ENCODE measurements at regions not wholly inside any gene's neighbourhood (a gene's known extent, or its start where the extent isn't known, plus 50 kb on each side); places are given as distances from the start of the nearest gene placed in this dataset.

DNA sequence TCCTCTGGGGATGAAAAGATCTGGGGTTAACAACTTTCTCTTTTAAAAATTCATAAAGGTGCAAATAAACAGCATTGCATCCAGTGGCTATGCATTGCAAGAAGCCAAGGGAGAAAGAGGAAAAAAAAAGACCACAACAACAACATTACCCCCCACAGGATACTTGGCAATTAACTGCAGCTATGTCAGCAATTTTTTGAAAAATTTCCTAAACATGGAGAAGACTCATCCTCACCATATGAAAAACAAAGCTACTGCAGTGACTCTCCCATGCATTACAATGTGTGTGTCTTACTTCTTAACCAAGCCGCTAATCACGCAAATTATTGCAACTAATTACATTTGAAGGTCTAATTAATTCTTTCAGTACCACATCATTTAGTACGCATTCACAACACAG is 309.8 kb upstream of the ZNF507 start:
- Histone ChIP-seq H3K4me3 (no peak overlapping the region), H3K36me3 (no peaks in the 10 kb centered on the region), H3K4me1 (replicated peaks) (no peaks in the 10 kb centered on the region), H3K9me3 (replicated peaks) (no peaks in the 10 kb centered on the region), H3K27me3 (replicated peaks) (no peaks in the 10 kb centered on the region), H3K27ac (no peak overlapping the region)
- DNase-seq (ENCODE audit: low read depth in 1 of 2, low spot score in 2 of 2) = no peak

DNA sequence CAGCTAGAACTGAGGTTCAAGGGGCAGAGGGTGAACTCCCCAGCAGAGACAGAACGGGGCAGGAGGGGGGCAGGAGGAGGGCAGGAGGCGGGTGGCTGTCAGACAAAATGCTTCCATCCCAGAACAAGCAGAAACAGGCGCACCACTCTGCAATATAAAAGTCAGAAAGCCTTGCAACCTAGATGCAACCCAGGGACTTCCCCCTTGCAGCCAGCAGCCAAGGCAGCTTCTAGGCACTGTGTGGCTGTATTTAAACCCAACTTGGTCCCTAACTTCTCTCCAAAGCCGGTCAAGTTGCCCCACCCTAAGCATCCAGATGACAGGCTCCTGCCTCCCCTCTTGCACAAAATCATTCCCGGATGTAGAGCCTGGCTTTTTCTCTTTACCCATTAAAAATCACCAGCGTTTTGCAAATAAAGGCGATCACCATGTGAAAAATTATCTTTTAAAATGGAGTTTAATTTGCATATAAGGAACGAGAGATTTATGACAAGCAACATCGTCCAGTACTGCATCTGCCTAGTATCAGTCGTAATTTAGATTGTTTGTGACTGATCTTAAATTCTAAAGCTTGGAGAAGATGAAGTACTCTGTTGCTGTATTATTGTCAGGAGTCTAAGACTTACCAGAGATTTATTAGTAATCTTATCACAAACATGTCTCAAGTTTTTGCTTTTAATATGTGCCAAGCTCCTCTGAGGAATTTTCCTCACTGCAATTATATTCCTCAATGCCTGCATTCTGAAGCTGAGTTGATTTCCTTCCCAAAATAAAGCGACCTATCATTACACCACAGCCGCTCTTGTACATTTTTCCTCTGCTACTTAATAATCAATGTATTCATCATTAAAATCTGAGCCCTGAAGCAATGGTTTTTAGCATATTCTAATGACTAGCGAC is 307.1 kb upstream of the ZNF507 start:
- no peaks in the 10 kb centered on the region for H3K4me1 ChIP-seq (replicated peaks)
- H3K4me3 ChIP-seq = no peak overlapping the region
- H3K9me3 ChIP-seq (replicated peaks) = no peaks in the 10 kb centered on the region
- no peak overlapping the region for H3K27ac ChIP-seq
- no peaks in the 10 kb centered on the region for H3K27me3 ChIP-seq (replicated peaks)
- DNase-seq (ENCODE audit: low read depth in 1 of 2, low spot score in 2 of 2) = no peak
- no peaks in the 10 kb centered on the region for H3K36me3 ChIP-seq

DNA sequence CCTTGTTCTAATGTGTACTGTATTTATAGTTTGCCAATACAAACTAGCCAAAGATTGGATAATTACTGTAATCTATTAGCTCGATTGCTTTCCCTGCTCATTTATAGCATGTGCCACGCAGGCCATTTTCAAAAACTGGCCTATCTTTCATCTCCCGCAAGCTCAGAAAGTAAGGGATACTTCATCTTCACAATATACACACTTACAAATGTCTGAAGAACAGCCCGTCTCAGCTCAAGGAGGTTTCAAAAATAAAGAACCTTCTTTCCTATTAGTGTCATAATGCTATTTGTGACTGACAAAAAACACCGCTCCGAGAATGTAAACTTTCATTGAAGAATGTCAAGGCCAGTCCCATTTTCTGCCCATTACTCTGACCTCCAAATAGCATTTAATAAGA is 306.4 kb upstream of the ZNF507 start:
- H3K27me3 ChIP-seq (replicated peaks) = no peaks in the 10 kb centered on the region
- no peak overlapping the region for H3K4me3 ChIP-seq
- no peaks in the 10 kb centered on the region for H3K4me1 ChIP-seq (replicated peaks)
- H3K27ac ChIP-seq = no peak overlapping the region
- H3K9me3 ChIP-seq (replicated peaks) = no peaks in the 10 kb centered on the region
- H3K36me3 ChIP-seq = no peaks in the 10 kb centered on the region
- DNase-seq (ENCODE audit: low read depth in 1 of 2, low spot score in 2 of 2) = no peak

DNA sequence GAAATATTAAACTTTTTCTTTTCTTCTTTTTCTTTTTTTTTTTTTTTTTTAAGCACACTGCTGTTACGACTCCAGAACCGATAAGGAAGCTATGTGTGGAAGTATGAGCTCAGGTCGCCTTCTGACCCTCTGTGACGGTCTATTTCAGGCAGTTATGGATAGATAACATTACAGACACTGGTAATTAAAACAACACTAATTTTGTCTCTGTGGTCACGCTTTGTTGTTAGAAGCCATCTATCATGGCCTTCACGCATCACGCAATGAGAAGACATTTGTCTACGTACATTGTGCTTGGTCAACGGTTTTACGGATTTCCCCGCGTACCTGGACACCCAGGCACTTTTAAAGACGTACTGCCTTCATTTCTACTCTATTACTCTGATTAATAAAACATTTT is 306.0 kb upstream of the ZNF507 start:
- no peak for DNase-seq (ENCODE audit: low read depth in 1 of 2, low spot score in 2 of 2)
- Histone ChIP-seq H3K9me3 (replicated peaks) (no peaks in the 10 kb centered on the region), H3K27me3 (replicated peaks) (no peaks in the 10 kb centered on the region), H3K4me1 (replicated peaks) (no peaks in the 10 kb centered on the region), H3K36me3 (no peaks in the 10 kb centered on the region), H3K4me3 (no peak overlapping the region), H3K27ac (no peak overlapping the region)

DNA sequence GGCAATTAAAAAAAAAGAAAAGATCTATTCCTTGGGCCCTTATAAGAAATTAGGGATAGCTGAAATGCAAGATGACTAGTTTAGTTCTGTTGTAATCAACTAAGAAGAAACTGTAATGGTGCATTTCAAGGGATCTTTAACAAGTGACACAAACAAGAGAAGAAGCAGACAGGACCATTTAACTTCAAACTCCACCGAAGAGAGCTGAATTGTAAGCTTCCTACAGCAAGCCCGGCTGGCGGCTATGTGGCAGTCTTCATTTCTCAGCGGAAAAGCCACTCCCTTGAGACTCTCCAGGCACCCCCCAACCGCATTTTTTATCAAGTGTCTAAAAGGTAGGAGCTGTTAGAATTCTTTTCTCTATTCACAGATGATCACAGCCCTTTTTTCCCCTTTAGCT is 305.2 kb upstream of the ZNF507 start:
- H3K36me3 ChIP-seq = no peaks in the 10 kb centered on the region
- no peaks in the 10 kb centered on the region for H3K27me3 ChIP-seq (replicated peaks)
- no peaks in the 10 kb centered on the region for H3K4me1 ChIP-seq (replicated peaks)
- no peaks in the 10 kb centered on the region for H3K9me3 ChIP-seq (replicated peaks)
- DNase-seq (ENCODE audit: low read depth in 1 of 2, low spot score in 2 of 2) = no peak
- no peak overlapping the region for H3K4me3 ChIP-seq
- H3K27ac ChIP-seq = no peak overlapping the region

DNA sequence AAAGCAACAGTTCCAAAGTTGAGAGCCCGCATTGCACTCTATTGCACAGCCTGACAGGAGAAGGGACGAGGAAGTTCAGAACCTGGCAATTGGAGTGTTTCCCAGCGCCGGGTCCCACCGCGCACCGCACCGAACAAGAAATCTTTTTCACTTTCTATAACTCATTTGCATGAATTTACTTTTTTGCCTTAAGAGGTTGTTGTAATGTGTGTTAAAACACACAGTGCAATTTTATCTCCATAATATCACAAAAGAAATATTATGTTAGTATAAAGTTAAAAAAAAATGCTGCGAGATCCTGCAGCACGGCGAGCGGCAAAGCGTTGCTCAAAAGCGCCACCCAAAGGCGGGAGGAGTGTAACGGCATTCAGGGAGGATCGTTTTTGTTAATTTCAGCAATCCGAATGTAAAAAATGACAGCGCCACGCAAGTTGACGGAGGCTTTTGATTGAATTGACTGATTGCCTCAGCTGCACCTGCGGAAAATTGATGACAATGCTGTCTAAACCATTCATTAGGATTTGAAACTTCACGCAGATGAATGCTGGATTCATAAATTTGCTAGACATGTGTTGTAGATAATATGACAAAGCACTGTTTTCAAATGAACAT is 303.6 kb upstream of the ZNF507 start:
- no peaks in the 10 kb centered on the region for H3K36me3 ChIP-seq
- H3K9me3 ChIP-seq (replicated peaks) = no peaks in the 10 kb centered on the region
- DNase-seq (ENCODE audit: low read depth in 1 of 2, low spot score in 2 of 2) = peak; percentile 58
- H3K4me1 ChIP-seq (replicated peaks) = no peaks in the 10 kb centered on the region
- no peaks in the 10 kb centered on the region for H3K27me3 ChIP-seq (replicated peaks)
- H3K27ac ChIP-seq = no peak overlapping the region
- peak overlapping the region; percentile 24 for H3K4me3 ChIP-seq

DNA sequence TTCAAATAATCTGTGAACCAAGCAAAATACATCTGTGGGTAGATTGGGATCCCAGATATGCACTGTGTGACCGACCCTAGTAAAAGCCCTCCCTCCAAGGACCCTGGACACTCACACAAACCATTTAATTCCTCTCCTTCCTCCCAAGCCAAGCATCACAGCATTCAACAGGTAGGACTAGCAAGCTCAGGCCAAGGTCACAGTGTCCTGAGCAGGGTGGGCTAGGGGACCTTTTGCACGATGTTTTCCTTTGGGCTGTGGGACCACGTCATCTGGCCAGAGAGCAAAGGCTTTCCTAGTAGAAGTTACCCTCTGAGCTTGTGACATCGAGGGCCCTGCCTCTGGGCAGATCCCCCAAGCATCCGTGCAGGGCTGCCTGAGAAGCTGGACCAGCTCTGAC is 297.6 kb upstream of the ZNF507 start:
- H3K27me3 ChIP-seq (replicated peaks) = no peaks in the 10 kb centered on the region
- DNase-seq (ENCODE audit: low read depth in 1 of 2, low spot score in 2 of 2) = no peak
- H3K9me3 ChIP-seq (replicated peaks) = no peaks in the 10 kb centered on the region
- H3K36me3 ChIP-seq = no peaks in the 10 kb centered on the region
- no peak overlapping the region for H3K27ac ChIP-seq
- no peaks in the 10 kb centered on the region for H3K4me1 ChIP-seq (replicated peaks)
- no peak overlapping the region for H3K4me3 ChIP-seq

DNA sequence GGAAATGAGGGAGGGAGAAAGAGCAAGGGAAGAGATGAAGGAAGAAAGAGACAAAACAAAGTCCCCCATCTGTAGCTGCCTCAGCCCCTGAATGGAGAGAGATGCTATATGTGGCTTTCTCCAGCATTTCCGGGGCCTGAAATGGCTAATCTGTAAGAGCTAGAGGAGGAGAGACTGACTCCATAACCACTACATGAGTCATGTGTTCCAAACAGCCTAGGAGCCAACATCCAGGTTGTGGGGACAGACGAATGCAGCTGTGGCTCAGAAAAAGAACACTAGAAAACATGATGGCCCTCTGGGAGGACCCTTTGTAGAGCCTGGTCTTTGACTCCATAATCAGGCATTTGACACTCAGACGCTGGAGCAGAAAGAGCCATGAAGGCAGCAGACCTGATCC is 292.0 kb upstream of the ZNF507 start:
- Histone ChIP-seq H3K27ac (no peak overlapping the region), H3K27me3 (replicated peaks) (no peaks in the 10 kb centered on the region), H3K36me3 (no peaks in the 10 kb centered on the region), H3K4me1 (replicated peaks) (no peaks in the 10 kb centered on the region), H3K9me3 (replicated peaks) (no peaks in the 10 kb centered on the region), H3K4me3 (no peak overlapping the region)
- no peak for DNase-seq (ENCODE audit: low read depth in 1 of 2, low spot score in 2 of 2)

DNA sequence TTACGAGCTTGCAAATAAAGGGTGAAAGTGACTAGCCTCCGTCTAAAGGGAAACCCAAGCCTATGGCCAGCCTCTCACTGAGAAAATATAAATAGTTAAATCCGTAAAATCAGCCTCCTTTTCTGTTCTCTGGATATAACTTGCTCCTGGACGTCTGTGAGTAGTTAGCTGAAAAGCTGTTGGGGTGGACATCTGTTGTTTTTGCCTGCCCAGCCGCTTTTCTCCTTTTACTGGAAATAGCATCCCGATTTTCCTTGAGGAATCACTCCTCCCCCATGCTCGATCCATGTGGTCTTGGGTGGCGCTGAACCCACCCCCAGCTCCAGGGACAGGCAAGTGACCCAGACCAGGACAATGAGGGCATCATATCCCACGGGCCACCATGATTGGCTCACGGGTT is 291.5 kb upstream of the ZNF507 start:
- no peak overlapping the region for H3K27ac ChIP-seq
- H3K4me3 ChIP-seq = no peak overlapping the region
- no peaks in the 10 kb centered on the region for H3K4me1 ChIP-seq (replicated peaks)
- H3K36me3 ChIP-seq = no peaks in the 10 kb centered on the region
- no peaks in the 10 kb centered on the region for H3K9me3 ChIP-seq (replicated peaks)
- no peaks in the 10 kb centered on the region for H3K27me3 ChIP-seq (replicated peaks)
- no peak for DNase-seq (ENCODE audit: low read depth in 1 of 2, low spot score in 2 of 2)

DNA sequence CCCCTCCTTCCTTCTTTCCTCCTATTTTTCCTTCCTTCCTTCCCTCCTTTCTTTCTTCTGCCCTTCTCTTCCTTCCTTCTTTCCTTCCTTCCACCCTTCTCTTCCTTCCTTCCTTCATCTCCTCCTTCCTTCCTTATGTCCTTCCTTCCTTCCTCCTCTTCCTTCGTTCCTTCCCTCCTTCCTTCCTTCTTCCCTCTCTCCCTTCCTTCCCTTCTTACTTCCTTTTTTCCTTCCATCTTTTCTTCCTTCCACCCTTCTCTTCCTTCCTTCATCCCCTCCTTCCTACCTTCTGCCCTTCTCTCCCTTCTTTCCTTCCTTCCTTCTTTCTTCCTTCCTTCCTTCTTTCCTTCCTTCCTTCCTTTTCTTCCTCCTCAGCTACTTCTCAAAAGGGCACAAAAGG is 287.3 kb upstream of the ZNF507 start:
- H3K36me3 ChIP-seq = no peaks in the 10 kb centered on the region
- H3K4me1 ChIP-seq (replicated peaks) = no peaks in the 10 kb centered on the region
- H3K27ac ChIP-seq = no peak overlapping the region
- no peaks in the 10 kb centered on the region for H3K9me3 ChIP-seq (replicated peaks)
- no peak overlapping the region for H3K4me3 ChIP-seq
- H3K27me3 ChIP-seq (replicated peaks) = no peaks in the 10 kb centered on the region
- no peak for DNase-seq (ENCODE audit: low read depth in 1 of 2, low spot score in 2 of 2)

DNA sequence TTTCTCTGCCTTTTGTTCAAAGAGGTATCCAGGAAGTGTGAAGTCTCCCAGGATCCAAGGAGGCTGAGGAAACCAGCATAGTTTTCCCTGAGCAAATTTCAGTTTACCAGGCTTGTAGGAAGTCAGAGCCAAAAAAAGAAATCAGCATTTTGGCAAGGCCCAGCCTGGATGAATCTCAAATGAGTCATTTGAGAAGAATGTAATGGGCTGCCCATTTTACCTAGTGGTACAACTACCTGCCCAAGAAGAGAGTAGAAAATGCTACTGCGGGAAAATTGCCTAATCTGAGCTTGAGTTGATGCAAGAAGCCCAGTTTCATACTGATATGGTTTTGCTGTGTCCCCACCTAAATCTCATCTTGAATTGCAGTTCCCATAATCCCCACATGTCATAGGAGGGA is 284.1 kb upstream of the ZNF507 start:
- no peaks in the 10 kb centered on the region for H3K9me3 ChIP-seq (replicated peaks)
- no peaks in the 10 kb centered on the region for H3K27me3 ChIP-seq (replicated peaks)
- H3K4me3 ChIP-seq = no peak overlapping the region
- no peak overlapping the region for H3K27ac ChIP-seq
- H3K4me1 ChIP-seq (replicated peaks) = no peaks in the 10 kb centered on the region
- no peaks in the 10 kb centered on the region for H3K36me3 ChIP-seq
- no peak for DNase-seq (ENCODE audit: low read depth in 1 of 2, low spot score in 2 of 2)

DNA sequence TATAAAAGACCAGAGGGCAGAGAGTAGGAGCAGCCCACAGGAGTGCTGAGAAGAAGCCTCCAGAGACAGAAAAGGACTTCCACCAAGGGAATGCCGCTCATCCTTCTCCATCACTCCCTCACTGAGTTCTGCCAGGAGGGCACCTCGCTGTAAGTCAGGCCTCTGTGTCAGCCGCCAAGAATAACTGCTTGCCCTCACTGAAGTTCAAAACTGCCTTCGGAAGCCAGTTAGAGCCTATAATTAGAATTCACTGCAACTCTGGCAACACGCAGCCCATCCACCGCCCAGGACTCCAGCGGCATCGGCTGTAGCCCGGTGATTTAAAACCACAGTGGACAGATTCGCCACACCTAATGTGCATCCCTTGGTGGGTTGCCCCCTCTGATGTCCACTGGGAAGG is 281.8 kb upstream of the ZNF507 start:
- DNase-seq (ENCODE audit: low read depth in 1 of 2, low spot score in 2 of 2) = no peak

DNA sequence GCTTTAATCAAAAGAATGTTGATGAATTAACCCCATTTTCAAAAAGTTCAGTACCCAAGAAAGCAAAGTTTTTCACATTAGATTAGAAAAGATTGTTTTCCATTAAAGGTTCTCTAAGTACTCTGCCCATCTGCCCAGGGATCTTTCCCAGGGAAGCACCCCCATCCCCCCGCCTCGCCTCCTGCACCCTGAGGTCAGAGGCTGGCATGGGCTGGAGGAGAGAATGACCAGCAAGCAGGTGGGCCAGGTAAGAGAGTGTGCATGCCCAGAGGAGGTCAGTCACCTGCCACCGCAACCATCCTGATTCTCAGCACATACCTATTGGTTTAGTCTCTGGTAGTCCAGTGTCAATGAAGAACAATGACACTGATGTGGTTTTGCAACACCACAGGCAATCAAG is 279.4 kb upstream of the ZNF507 start:
- Histone ChIP-seq H3K9me3 (replicated peaks) (no peaks in the 10 kb centered on the region), H3K4me3 (no peak overlapping the region), H3K27me3 (replicated peaks) (no peaks in the 10 kb centered on the region), H3K27ac (no peak overlapping the region), H3K4me1 (replicated peaks) (peaks cover 4% of the 10 kb centered on the region; the same call in 1 of the 2 replicates), H3K36me3 (no peaks in the 10 kb centered on the region)
- no peak for DNase-seq (ENCODE audit: low read depth in 1 of 2, low spot score in 2 of 2)

More for the DNA sequence above, 281.8 kb upstream of the ZNF507 start:
- no peak overlapping the region for H3K27ac ChIP-seq
- no peaks in the 10 kb centered on the region for H3K9me3 ChIP-seq (replicated peaks)
- no peak overlapping the region for H3K4me3 ChIP-seq
- no peaks in the 10 kb centered on the region for H3K36me3 ChIP-seq
- H3K27me3 ChIP-seq (replicated peaks) = no peaks in the 10 kb centered on the region
- no peaks in the 10 kb centered on the region for H3K4me1 ChIP-seq (replicated peaks)

DNA sequence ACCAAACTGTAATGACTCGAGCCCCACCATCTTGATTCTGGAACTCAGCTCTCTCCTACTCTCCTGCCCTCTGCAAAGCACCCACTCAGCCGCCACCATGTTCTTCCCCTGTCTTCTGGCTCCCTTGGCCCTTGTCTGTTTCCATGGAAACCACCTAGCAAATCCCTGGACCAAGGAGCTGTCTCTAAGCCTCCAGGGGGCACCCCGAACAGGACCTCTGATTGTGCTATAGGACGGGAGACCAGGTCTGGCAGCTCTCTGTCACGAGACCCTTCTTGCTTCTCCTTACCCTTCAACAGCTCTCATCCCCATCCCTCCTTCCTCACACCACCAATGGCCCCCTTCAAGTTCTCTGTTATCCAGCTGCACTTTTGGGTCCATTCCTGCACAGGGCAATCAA is 277.7 kb upstream of the ZNF507 start:
- Histone ChIP-seq H3K4me1 (replicated peaks) (peaks cover 4% of the 10 kb centered on the region; the same call in 1 of the 2 replicates), H3K9me3 (replicated peaks) (no peaks in the 10 kb centered on the region), H3K27ac (no peak overlapping the region), H3K27me3 (replicated peaks) (no peaks in the 10 kb centered on the region), H3K36me3 (no peaks in the 10 kb centered on the region), H3K4me3 (no peak overlapping the region)
- no peak for DNase-seq (ENCODE audit: low read depth in 1 of 2, low spot score in 2 of 2)
